HEK293T (cell line): ENCODE measurements at regions not wholly inside any gene's neighbourhood (a gene's known extent, or its start where the extent isn't known, plus 50 kb on each side); places are given as distances from the start of the nearest gene placed in this dataset.
"Not testable (repeated sequence)": the region's sequence is repeated elsewhere in the genome, so short reads cannot be mapped to it uniquely, and the experiment has no call there.

Source experiments
- ARNT ChIP-seq: fragments of 450-650 bp; IDR thresholded peaks from 2 replicates; pipeline ENCODE4 v1.6.1; 2017; ENCODE audit warnings: mild to moderate bottlenecking
- BHLHE40 ChIP-seq: fragments of 450-650 bp; IDR thresholded peaks from 2 replicates; pipeline ENCODE4 v1.6.1; 2016; ENCODE audit warnings: mild to moderate bottlenecking, moderate library complexity, borderline replicate concordance
- CTBP1 ChIP-seq: fragments of 450-650 bp; IDR thresholded peaks from 2 replicates; pipeline ENCODE4 v1.6.1; 2016; ENCODE audit warnings: borderline replicate concordance
- ELF4 ChIP-seq: fragments of 450-650 bp; IDR thresholded peaks from 2 replicates; pipeline ENCODE4 v1.6.1; 2017; ENCODE audit warnings: antibody characterized with exemption
- FOXA1 ChIP-seq: fragments of 450-650 bp; IDR thresholded peaks from 2 replicates; pipeline ENCODE4 v1.6.1; 2016; ENCODE audit warnings: mild to moderate bottlenecking
- FOXK2 ChIP-seq: fragments of 450-650 bp; IDR thresholded peaks from 2 replicates; pipeline ENCODE4 v1.6.1; 2016; ENCODE audit warnings: mild to moderate bottlenecking
- FOXM1 ChIP-seq: fragments of 450-650 bp; IDR thresholded peaks from 2 replicates; pipeline ENCODE4 v1.6.1; 2017; ENCODE audit warnings: mild to moderate bottlenecking, borderline replicate concordance
- HDGF ChIP-seq: fragments of 450-650 bp; IDR thresholded peaks from 2 replicates; pipeline ENCODE4 v1.6.1; 2017; ENCODE audit warnings: antibody characterized with exemption, borderline replicate concordance
- LEF1 ChIP-seq: fragments of 450-650 bp; IDR thresholded peaks from 2 replicates; pipeline ENCODE4 v1.6.1; 2017; ENCODE audit warnings: mild to moderate bottlenecking, borderline replicate concordance
- NFRKB ChIP-seq: fragments of 450-650 bp; IDR thresholded peaks from 2 replicates; pipeline ENCODE4 v1.6.1; 2016; ENCODE audit warnings: mild to moderate bottlenecking, moderate library complexity
- PKNOX1 ChIP-seq: fragments of 450-650 bp; IDR thresholded peaks from 2 replicates; pipeline ENCODE4 v1.6.1; 2016
- SP1 ChIP-seq: fragments of 450-650 bp; IDR thresholded peaks from 2 replicates; pipeline ENCODE4 v1.6.1; 2017
- SUZ12 ChIP-seq: fragments of 450-650 bp; IDR thresholded peaks from 2 replicates; pipeline ENCODE4 v1.6.1; 2016; ENCODE audit warnings: mild to moderate bottlenecking
- TARDBP ChIP-seq: fragments of 450-650 bp; IDR thresholded peaks from 2 replicates; pipeline ENCODE4 v1.6.1; 2016

GRCh38 chr2:106258859-106259258, 64.8 kb upstream of the UXS1 start:
- TF ChIP-seq NFRKB, HDGF, ELF4, LEF1, FOXK2, TARDBP, PKNOX1, SUZ12, BHLHE40, ARNT, SP1, FOXM1, FOXA1, CTBP1: not testable (repeated sequence)
